Middle frontal gyrus (tissue), 1 donor: ENCODE measurements at regions not wholly inside any gene's neighbourhood (a gene's known extent, or its start where the extent isn't known, plus 50 kb on each side); places are given as distances from the start of the nearest gene placed in this dataset.

Experiments used
- DNase-seq: peaks from one replicate; pipeline ENCODE4 v3.0.0-alpha.2; 2015; ENCODE audit warnings: low spot score; ENCODE audit errors: extremely low spot score

- DNase-seq = no peak
These were observed 299.7 kb upstream of the FOXF1 start for GRCh38 chr16:86210403-86211193.

GRCh38 chr16:86211265-86211664 lies 299.1 kb upstream of the FOXF1 start:
- DNase-seq = no peak

- DNase-seq = no peak
These were observed 298.5 kb upstream of the FOXF1 start for GRCh38 chr16:86211800-86212199.

- no peak for DNase-seq
These were observed 297.5 kb upstream of the FOXF1 start for GRCh38 chr16:86212706-86213436.

- DNase-seq = no peak
These were observed 296.7 kb upstream of the FOXF1 start for GRCh38 chr16:86213437-86214205.

- no peak for DNase-seq
These were observed 295.7 kb upstream of the FOXF1 start for GRCh38 chr16:86214326-86215232.

GRCh38 chr16:86215233-86215978 lies 294.9 kb upstream of the FOXF1 start:
- no peak for DNase-seq

GRCh38 chr16:86215979-86216585 lies 294.2 kb upstream of the FOXF1 start:
- DNase-seq = no peak

- no peak for DNase-seq
These were observed 293.7 kb upstream of the FOXF1 start for GRCh38 chr16:86216591-86216990.

- no peak for DNase-seq
These were observed 293.1 kb upstream of the FOXF1 start for GRCh38 chr16:86217001-86217890.

- DNase-seq = no peak
These were observed 292.4 kb upstream of the FOXF1 start for GRCh38 chr16:86217891-86218270.

GRCh38 chr16:86218479-86219170 lies 291.7 kb upstream of the FOXF1 start:
- no peak for DNase-seq

- no peak for DNase-seq
These were observed 290.5 kb upstream of the FOXF1 start for GRCh38 chr16:86219655-86220445.

GRCh38 chr16:86220561-86220960 lies 289.8 kb upstream of the FOXF1 start:
- no peak for DNase-seq

GRCh38 chr16:86221085-86221484 lies 289.2 kb upstream of the FOXF1 start:
- DNase-seq = no peak

GRCh38 chr16:86222547-86222946 lies 287.8 kb upstream of the FOXF1 start:
- DNase-seq = no peak

- no peak for DNase-seq
These were observed 287.3 kb upstream of the FOXF1 start for GRCh38 chr16:86222965-86223551.
